Right cardiac atrium (tissue), 5 donors: ENCODE measurements at regions not wholly inside any gene's neighbourhood (a gene's known extent, or its start where the extent isn't known, plus 50 kb on each side); places are given as distances from the start of the nearest gene placed in this dataset.

Experiments used
- ATAC-seq, 2 donors: fragments of 200-7000 bp; cut with Tn5 transposase; one replicate each; pipeline versions ENCODE4 v1.8.0 to v1.9.1; 2020; ENCODE audit warnings: moderate library complexity in 2 of 2, mild to moderate bottlenecking in 1 of 2
- DNase-seq, 3 donors: peaks; one replicate each; pipeline ENCODE4 v3.0.0-alpha.2; 2020
- H3K27ac ChIP-seq: one replicate; pipeline ENCODE4 v1.5.1; 2013; ENCODE audit warnings: mild to moderate bottlenecking, low read length, control low read depth, moderate library complexity
- H3K27me3 ChIP-seq: one replicate; pipeline ENCODE4 v1.6.1; 2013; ENCODE audit not compliant: control insufficient read depth, insufficient read depth
- H3K4me1 ChIP-seq: one replicate; pipeline ENCODE4 v1.6.1; 2013; ENCODE audit warnings: low read length; ENCODE audit not compliant: control insufficient read depth, insufficient read depth
- H3K4me3 ChIP-seq: one replicate; pipeline ENCODE4 v1.5.1; 2013; ENCODE audit warnings: low read length, control low read depth
- H3K9me3 ChIP-seq: one replicate; pipeline ENCODE4 v1.6.1; 2013; ENCODE audit warnings: low read length; ENCODE audit not compliant: control insufficient read depth
- WGBS: extraction: QIAGEN DNeasy Blood & Tissue Kit; methylation state at CpG from one replicate; pipeline ENCODE4 v1.1.7; 2013; 5-methylcytosine and 5-hydroxymethylcytosine counted together
- intact Hi-C, 4 donors: fragments of 100-400 bp; cut with DNase I; formaldehyde crosslinking; loops; one replicate each; pipeline versions ENCODE4 v1.11.0 to v1.14.0; 2022 to 2023
- donor health status: healthy with polysubstance abuse.
- donor health status: DM: no; HTN: yes; CAD: no.
- donor health status: DM: no; HTN: no; CAD: no.
- donor health status: DM: no; HTN: yes; CAD: no; lungs with severe emphysema.
- donor health status: DM: yes; HTN: yes; CAD: no.

DNA sequence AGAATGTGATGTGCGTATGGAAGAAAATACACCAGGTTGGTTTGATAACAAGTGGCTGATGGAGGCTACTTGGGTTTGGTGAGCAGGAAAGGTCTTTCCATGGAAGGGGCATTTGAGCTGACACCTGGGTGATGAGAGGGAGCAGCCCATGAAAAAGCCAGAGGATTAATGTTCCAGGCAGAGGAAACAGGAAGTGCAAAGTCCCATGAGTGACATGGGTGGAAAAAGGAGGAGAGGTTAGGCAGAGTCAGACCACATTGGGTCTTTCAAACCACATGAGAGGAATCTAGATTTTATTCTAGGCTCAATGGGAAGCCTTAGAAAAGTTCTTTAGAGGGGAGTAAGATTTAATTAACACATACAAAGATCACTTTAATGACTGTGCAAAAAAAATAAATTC is 195.7 kb downstream of the LRATD1 start:
- intact Hi-C loops, result no loop called here
- no peaks in the 10 kb centered on the region for H3K27me3 ChIP-seq
- no peak for DNase-seq
- no peaks in the 10 kb centered on the region for H3K4me1 ChIP-seq
- WGBS, result 56% methylated on average over 1 of the region's 1 CpG
- no peak overlapping the region for H3K4me3 ChIP-seq
- ATAC-seq, result no peak
- H3K9me3 ChIP-seq, result no peaks in the 10 kb centered on the region
- H3K27ac ChIP-seq, result no peak overlapping the region

DNA sequence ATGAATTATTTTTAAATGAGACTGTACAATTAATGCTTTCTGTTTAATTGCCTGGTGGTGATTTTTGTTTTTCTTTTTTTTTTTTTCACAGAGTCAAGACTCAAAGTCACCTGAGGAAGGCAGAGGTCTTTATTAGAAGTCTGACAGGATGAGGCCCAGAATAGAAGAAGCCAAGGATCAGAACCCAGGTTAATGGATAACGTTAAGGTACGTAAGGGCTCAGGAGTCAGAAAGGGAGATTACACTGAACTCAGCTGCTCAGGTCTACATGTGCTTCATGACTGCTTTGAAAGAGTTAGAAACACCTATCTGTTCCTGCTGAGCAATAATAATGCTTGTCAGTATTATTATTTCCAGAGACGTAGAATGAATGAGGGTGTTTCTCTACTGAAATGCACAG is 196.5 kb downstream of the LRATD1 start:
- WGBS, result 93% methylated on average over 3 of the region's 3 CpGs
- ATAC-seq, result no peak

DNA sequence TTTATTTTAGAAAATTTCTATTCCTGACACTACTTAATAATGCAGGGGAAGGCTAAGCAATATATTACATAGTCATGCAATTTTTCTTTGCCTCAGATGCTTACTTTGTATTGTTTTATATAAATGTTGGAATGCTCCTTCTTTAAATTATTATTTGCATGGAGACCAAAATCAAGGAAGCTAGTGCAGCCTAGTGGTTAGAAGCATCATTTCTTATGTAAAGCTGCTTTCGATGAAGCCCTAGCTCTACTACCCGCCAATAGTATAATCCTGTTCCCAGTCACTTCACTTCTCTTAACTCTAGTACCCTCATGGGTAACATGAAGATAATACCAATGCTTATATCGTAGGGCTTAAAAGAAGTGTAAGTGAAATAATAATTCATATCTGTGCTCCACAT is 198.9 kb downstream of the LRATD1 start:
- DNase-seq, result no peak
- WGBS, result 82% methylated on average over 3 of the region's 3 CpGs
- Histone ChIP-seq H3K4me3 (no peak overlapping the region), H3K4me1 (no peaks in the 10 kb centered on the region), H3K9me3 (no peaks in the 10 kb centered on the region), H3K27ac (no peak overlapping the region), H3K27me3 (no peaks in the 10 kb centered on the region)
- intact Hi-C loops, result no loop called here
- ATAC-seq, result no peak

More for the DNA sequence above, 196.5 kb downstream of the LRATD1 start:
- Histone ChIP-seq H3K9me3 (no peaks in the 10 kb centered on the region), H3K4me1 (no peaks in the 10 kb centered on the region), H3K27me3 (no peaks in the 10 kb centered on the region), H3K4me3 (no peak overlapping the region), H3K27ac (no peak overlapping the region)
- DNase-seq, result no peak
- intact Hi-C loops, result no loop called here

DNA sequence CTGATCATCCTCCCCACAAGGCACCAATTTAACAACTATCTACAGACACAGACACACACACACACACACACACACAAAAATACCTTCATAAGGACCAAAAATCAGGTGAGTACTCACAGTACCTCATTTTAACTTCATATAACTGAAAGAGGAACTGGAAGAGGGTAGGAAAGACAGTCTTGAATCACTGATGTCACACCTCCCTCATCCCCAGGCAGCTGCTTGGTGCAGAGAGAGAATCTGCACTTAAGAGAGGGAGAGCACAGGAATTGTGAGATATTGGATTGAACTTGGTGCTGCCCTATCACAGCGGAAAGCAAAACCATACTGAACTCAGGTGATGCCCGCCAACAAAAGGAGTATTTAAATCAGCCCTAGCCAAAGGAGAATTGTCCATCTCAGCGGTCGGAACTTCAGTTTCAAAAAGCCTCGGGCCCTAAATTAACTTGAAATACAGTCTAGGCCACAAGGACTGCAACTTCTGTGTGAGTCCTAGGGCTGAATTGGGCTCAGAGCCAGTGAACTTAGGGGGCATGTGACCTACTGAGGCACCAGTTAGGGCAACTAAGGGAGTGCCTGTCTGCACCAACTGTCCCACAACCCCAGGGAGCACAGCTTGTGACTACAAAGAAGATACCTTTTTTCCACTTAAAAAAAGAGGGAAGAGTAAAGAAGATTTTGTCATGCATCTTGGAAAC is 211.1 kb downstream of the LRATD1 start:
- H3K27ac ChIP-seq, result no peak overlapping the region
- DNase-seq (no peak), ATAC-seq (no peak)
- no peaks in the 10 kb centered on the region for H3K27me3 ChIP-seq
- intact Hi-C loops, result no loop called here
- H3K4me1 ChIP-seq, result no peaks in the 10 kb centered on the region
- 82% methylated on average over 5 of the region's 5 CpGs for WGBS
- H3K4me3 ChIP-seq, result no peak overlapping the region
- no peaks in the 10 kb centered on the region for H3K9me3 ChIP-seq

DNA sequence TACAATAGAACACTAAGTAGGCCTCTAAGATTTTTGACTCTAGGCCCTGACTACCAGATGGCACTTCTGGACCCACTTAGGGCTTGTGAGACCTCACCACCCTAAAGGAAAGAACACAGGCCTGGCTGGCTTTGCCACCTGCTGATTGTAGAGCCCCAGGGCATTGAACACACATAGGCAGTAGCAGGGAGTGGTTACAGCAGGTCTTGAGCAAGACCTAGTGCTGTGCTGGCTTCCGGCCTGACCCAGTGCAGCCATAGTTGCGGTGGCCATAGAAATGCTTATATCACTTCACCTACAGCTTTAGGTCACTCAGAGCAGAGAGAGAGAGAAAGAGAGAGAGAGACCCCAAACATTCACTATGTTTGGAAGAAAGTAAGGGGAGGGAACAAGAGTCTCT is 223.2 kb downstream of the LRATD1 start:
- no peaks in the 10 kb centered on the region for H3K4me1 ChIP-seq
- no peak overlapping the region for H3K27ac ChIP-seq
- ATAC-seq (no peak), DNase-seq (no peak)
- no peaks in the 10 kb centered on the region for H3K9me3 ChIP-seq
- H3K27me3 ChIP-seq, result no peaks in the 10 kb centered on the region
- WGBS, result 92% methylated on average over 2 of the region's 2 CpGs
- H3K4me3 ChIP-seq, result no peak overlapping the region
- intact Hi-C loops, result no loop called here

DNA sequence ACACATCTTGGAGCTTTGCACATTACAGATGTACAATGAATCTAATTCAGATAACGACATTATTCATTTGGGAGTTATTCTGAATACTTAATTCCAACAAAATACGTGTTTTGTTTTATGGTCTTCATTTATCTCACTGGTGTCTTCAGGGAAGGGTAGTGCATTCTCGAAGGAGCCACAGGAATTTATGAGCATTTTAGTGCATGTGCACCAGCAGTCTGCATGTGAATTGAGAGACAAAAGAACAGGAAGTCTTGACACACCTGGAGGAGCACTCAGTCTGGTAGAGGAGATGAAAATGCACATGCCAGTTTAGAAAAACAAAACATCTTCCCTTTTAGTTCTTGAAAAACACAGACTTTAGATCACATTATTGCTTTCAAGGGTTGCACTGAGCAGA is 228.7 kb downstream of the LRATD1 start:
- Histone ChIP-seq H3K27ac (no peak overlapping the region), H3K4me1 (no peaks in the 10 kb centered on the region), H3K4me3 (no peak overlapping the region), H3K9me3 (no peaks in the 10 kb centered on the region), H3K27me3 (no peaks in the 10 kb centered on the region)
- no peak for ATAC-seq
- 66% methylated on average over 3 of the region's 3 CpGs for WGBS
- no peak for DNase-seq
- intact Hi-C loops, result no loop called here

DNA sequence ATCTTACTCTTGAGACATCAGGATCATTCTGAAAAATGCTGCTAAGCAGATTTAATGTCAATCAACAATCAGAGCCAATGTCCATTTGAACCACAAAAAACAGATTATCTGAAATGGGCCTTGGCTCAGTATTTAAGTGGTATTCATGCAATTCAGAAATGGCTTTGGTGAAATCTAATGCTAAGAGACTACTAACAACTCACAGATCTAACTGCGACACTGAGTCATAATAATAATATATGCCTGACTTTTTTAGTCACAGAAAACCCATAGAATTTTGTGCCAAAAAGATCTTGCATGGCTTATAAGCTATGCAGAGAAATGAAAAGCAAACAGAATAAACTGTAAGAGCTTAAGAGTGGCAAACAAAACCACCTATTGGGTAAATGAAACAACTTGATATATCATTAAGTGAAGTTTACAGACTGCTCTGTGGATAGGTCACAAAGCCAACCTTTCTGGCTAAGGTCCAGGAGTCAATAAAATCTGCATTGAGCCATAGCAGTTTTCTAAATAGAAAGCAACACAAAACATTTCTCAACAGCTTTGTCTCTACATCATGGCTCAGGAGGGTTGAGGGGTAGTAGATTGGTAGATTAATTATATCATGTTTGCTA is 234.3 kb downstream of the LRATD1 start:
- Histone ChIP-seq H3K9me3 (no peaks in the 10 kb centered on the region), H3K27ac (no peak overlapping the region), H3K4me3 (no peak overlapping the region), H3K27me3 (no peaks in the 10 kb centered on the region), H3K4me1 (no peaks in the 10 kb centered on the region)
- WGBS, result 94% methylated on average over 1 of the region's 1 CpG
- no peak for ATAC-seq
- intact Hi-C loops, result no loop called here
- no peak for DNase-seq

DNA sequence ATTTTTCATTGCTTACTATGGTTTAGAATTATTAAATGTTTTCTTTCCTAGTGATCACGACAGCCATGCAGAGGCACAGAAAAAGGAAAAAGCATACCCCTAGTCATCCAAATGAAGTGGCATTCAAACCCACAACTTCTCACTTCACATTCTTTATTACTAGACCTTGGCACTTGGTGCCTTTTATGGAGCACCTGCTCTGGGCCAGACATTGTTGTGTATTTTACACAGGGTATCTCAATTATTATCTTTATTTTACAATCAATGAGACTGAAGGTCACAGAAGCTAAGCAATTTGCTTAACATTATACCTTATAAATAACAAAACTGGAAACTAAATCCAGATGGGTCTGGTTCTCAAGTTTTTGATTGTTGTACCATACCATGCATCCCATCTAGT is 235.3 kb downstream of the LRATD1 start:
- Histone ChIP-seq H3K4me3 (no peak overlapping the region), H3K27ac (no peak overlapping the region), H3K9me3 (no peaks in the 10 kb centered on the region), H3K27me3 (no peaks in the 10 kb centered on the region), H3K4me1 (no peaks in the 10 kb centered on the region)
- ATAC-seq, result no peak
- 73% methylated on average over 1 of the region's 1 CpG for WGBS
- intact Hi-C loops, result no loop called here
- no peak for DNase-seq

DNA sequence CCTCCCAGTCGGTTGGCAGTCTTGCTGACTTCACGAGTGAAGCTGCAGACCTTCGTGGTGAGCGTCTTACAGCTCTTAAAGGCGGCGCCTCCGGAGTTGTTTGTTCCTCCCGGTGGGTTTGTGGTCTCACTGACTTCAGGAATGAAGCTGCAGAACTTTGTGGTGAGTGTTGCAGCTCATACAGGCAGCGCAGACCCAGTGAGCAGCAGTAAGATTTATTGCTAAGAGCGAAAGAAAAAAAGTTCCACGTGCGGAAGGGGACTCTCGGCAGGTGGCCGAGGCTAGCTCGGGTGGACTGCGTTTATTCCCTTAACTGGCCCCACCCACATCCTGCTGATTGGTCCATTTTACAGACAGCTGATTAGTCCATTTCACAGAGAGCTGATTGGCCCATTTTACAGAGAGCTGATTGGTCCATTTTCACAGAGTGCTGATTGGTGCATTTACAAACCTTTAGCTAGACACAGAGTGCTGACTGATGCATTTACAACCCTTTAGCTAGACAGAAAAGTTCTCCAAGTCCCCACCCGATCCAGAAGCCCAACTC is 240.3 kb downstream of the LRATD1 start:
- intact Hi-C loops, result no loop called here
- WGBS, result 90% methylated on average over 17 of the region's 17 CpGs
- ATAC-seq, result no peak

DNA sequence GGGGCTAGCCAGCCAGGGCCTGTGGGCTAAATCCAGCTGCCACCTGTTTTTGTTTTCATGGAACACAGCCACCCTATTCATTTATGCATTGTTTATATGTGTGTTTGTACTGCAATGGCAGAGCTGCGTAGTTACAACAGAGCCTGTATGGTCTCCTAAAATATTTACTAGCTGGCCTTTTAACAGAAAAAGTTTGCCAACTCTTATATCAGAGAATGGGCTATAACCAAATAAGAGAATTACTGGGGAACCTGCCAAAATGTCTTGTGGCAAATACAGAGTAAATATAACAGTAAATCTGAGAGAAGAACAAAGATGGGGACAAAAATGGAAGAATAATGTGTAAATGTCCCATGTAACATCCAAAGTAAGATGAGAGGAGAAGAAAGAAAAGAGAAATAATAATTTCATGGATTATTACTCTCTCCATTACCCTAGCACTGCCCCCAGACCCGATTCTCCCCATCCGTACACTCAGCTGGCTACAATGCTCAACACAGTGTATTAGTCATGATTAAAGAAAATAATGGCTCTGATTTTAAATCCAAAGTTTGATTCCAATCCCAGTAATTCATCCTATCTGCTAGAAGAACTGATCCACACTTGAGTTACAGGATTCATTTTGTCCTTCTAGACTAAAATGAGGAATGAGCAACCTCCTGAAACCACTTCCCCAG is 249.3 kb downstream of the LRATD1 start:
- Histone ChIP-seq H3K4me1 (no peaks in the 10 kb centered on the region), H3K9me3 (no peaks in the 10 kb centered on the region), H3K27ac (no peak overlapping the region), H3K27me3 (no peaks in the 10 kb centered on the region), H3K4me3 (no peak overlapping the region)
- ATAC-seq, result no peak
- DNase-seq, result no peak
- 67% methylated on average over 3 of the region's 3 CpGs for WGBS
- intact Hi-C loops, result no loop called here

More for the DNA sequence above, 240.3 kb downstream of the LRATD1 start:
- no peak for DNase-seq
- Histone ChIP-seq H3K4me3 (no peak overlapping the region), H3K4me1 (no peaks in the 10 kb centered on the region), H3K27ac (no peak overlapping the region), H3K9me3 (no peaks in the 10 kb centered on the region), H3K27me3 (no peaks in the 10 kb centered on the region)

DNA sequence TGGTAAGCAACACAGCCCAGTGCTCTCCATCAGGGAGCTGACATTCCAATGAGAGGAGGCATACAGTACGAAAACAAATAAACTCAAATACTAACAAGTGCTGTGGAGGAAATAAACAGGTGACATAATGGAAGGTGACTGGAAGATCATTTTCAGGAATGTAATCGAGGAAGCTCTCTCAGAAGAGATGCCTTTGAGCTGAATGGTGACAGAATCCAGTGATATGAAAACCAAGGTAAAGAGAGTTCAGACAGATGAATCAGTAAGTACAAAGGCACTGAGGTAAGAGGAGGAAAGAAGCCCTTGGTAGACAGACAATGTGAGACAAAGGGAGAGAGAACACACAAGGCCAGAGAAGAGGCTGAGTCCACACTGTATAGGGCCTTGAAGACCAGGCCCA is 252.1 kb downstream of the LRATD1 start:
- no peak for DNase-seq
- 80% methylated on average over 2 of the region's 2 CpGs for WGBS
- no peaks in the 10 kb centered on the region for H3K9me3 ChIP-seq
- H3K4me3 ChIP-seq, result no peak overlapping the region
- no peak for ATAC-seq
- H3K27me3 ChIP-seq, result no peaks in the 10 kb centered on the region
- no peak overlapping the region for H3K27ac ChIP-seq
- no peaks in the 10 kb centered on the region for H3K4me1 ChIP-seq
- intact Hi-C loops, result no loop called here
